ENCODE measurements at regions not wholly inside any gene's neighbourhood (a gene's known extent, or its start where the extent isn't known, plus 50 kb on each side); places are given as distances from the start of the nearest gene placed in this dataset.

DNA sequence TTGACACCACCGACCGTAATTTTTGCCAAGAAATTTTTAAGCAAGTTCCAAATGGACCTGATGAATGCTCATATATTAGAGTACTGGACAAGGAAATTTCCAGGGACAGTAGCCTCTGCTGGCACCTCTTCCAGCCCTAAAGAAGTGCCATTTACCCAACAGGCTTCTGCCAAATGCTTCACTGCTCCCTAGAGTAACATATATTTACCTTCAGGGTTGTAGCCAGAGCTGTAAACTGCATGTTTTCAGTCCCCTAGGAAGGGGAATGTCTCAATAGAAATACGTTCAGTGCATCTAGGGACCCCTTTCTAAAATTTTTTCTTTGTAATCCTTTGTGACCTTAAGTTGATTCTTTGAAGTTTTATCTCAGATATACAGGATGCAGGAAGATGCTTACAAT is 143.1 kb upstream of the SMAD1 start:
- no TSS peak for BruUV-seq (replicated peaks)
- no peak for DNase-seq (ENCODE audit: unreplicated experiment)
- CTCF ChIA-PET: interaction anchor here (1.2 kb wide), 1 partner anchor 9 kb away, joined by 3 read pairs; no protein-coding TSS in a partner anchor

DNA sequence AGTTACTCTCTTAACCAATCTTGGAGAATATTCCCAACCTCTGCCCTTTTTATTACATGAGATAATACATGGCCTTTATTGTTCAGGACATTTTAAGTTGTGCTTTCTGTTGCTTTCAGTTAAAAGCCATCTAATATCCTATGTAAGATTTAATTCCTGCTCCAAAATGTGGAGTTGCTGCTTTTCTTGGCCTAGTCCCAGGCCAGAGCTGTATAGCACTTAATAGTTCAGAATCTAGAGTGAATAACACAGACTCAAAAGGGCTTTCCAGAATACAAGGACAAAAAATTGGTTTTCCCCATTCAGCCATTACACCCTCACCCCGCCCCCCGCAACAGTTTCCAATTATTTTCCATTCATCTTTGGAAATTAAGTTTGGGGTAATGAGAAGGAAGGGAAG is 144.3 kb upstream of the SMAD1 start:
- no peaks in the 10 kb centered on the region for H3K27me3 Mint-ChIP-seq (ENCODE audit: insufficient read depth, unreplicated experiment)
- no peaks in the 10 kb centered on the region for H3K4me1 Mint-ChIP-seq (ENCODE audit: insufficient read depth, unreplicated experiment)
- TF ChIP-seq, protein P1, sequence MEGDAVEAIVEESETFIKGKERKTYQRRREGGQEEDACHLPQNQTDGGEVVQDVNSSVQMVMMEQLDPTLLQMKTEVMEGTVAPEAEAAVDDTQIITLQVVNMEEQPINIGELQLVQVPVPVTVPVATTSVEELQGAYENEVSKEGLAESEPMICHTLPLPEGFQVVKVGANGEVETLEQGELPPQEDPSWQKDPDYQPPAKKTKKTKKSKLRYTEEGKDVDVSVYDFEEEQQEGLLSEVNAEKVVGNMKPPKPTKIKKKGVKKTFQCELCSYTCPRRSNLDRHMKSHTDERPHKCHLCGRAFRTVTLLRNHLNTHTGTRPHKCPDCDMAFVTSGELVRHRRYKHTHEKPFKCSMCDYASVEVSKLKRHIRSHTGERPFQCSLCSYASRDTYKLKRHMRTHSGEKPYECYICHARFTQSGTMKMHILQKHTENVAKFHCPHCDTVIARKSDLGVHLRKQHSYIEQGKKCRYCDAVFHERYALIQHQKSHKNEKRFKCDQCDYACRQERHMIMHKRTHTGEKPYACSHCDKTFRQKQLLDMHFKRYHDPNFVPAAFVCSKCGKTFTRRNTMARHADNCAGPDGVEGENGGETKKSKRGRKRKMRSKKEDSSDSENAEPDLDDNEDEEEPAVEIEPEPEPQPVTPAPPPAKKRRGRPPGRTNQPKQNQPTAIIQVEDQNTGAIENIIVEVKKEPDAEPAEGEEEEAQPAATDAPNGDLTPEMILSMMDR (IDR thresholded peaks at IDR 0.05; ENCODE audit: unreplicated experiment): no peak
- BruUV-seq (replicated peaks): no TSS peak
- CTCF ChIA-PET: interaction anchor here (1.2 kb wide), 1 partner anchor 8 kb away, joined by 3 read pairs; no protein-coding TSS in a partner anchor
- POLR2A ChIA-PET: no interaction called here
- intact Hi-C loops (cut with micrococcal nuclease): no loop called here
- H3K36me3 Mint-ChIP-seq (ENCODE audit: insufficient read depth, unreplicated experiment): no peaks in the 10 kb centered on the region
- H3K4me3 Mint-ChIP-seq (ENCODE audit: unreplicated experiment): no peak overlapping the region
- DNase-seq (ENCODE audit: unreplicated experiment): no peak
- no peak overlapping the region for H3K27ac Mint-ChIP-seq (ENCODE audit: low read depth, unreplicated experiment)
- no peaks in the 10 kb centered on the region for H3K9me3 Mint-ChIP-seq (ENCODE audit: unreplicated experiment)

More for the DNA sequence above, 143.1 kb upstream of the SMAD1 start:
- Mint-ChIP-seq H3K27me3 (ENCODE audit: insufficient read depth, unreplicated experiment) (no peaks in the 10 kb centered on the region), H3K9me3 (ENCODE audit: unreplicated experiment) (no peaks in the 10 kb centered on the region), H3K36me3 (ENCODE audit: insufficient read depth, unreplicated experiment) (no peaks in the 10 kb centered on the region), H3K4me3 (ENCODE audit: unreplicated experiment) (no peak overlapping the region), H3K27ac (ENCODE audit: low read depth, unreplicated experiment) (no peak overlapping the region), H3K4me1 (ENCODE audit: insufficient read depth, unreplicated experiment) (peaks cover 4% of the 10 kb centered on the region)
- TF ChIP-seq, protein P1 (IDR thresholded peaks at IDR 0.05; ENCODE audit: unreplicated experiment): no peak
- POLR2A ChIA-PET: no interaction called here
- intact Hi-C loops (cut with micrococcal nuclease): no loop called here

DNA sequence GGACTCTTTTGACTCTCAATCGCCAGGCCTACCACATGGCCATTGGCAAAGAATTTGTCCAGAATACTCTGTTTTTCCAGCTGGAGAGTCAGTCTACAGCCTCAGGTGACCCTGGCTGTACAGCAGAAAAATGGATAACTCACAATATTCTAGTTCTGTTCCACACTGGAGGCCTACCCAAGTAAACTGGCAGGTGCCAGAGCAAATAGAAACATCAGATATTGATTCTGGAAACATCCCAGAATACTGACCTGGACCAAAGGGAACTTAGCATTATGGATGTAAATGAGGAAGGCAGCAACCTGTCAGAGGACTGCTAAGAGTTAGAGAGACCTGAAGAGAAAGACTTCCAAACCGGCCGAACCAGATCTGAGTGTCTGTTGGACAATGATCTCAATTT is 147.9 kb upstream of the SMAD1 start:
- intact Hi-C loops (cut with micrococcal nuclease): no loop called here
- no TSS peak for BruUV-seq (replicated peaks)
- no peak for DNase-seq (ENCODE audit: unreplicated experiment)
- no peaks in the 10 kb centered on the region for H3K4me1 Mint-ChIP-seq (ENCODE audit: insufficient read depth, unreplicated experiment)
- no peaks in the 10 kb centered on the region for H3K36me3 Mint-ChIP-seq (ENCODE audit: insufficient read depth, unreplicated experiment)
- no peak overlapping the region for H3K4me3 Mint-ChIP-seq (ENCODE audit: unreplicated experiment)
- ChIA-PET CTCF (no interaction called here), POLR2A (no interaction called here)
- no peaks in the 10 kb centered on the region for H3K27me3 Mint-ChIP-seq (ENCODE audit: insufficient read depth, unreplicated experiment)
- TF ChIP-seq, protein P1 (IDR thresholded peaks at IDR 0.05; ENCODE audit: unreplicated experiment): no peak
- no peak overlapping the region for H3K27ac Mint-ChIP-seq (ENCODE audit: low read depth, unreplicated experiment)
- no peaks in the 10 kb centered on the region for H3K9me3 Mint-ChIP-seq (ENCODE audit: unreplicated experiment)

DNA sequence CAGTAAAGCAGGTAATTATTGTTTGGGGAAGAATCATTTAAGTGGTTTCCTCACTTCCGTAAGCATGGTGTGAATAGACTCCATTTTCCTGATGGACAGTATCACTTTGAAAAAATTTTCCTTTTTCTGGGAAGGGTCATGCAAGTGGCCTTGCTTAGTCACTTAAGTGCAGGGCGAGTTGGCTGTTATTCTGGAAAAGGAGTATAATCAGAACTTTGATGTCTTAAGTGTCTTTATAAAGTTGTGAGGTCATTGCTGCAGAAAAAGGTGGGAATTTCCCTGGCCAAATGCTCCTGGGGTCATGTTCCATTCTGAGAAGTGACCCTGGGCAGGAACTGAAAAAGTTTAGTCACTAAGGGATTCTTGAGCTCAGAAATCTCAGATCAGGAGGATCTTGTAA is 146.1 kb upstream of the OTUD4 start:
- TF ChIP-seq, protein P1 (IDR thresholded peaks at IDR 0.05; ENCODE audit: unreplicated experiment): no peak
- no peak for DNase-seq (ENCODE audit: unreplicated experiment)
- intact Hi-C loops (cut with micrococcal nuclease): no loop called here
- H3K36me3 Mint-ChIP-seq (ENCODE audit: insufficient read depth, unreplicated experiment): no peaks in the 10 kb centered on the region
- H3K4me1 Mint-ChIP-seq (ENCODE audit: insufficient read depth, unreplicated experiment): no peaks in the 10 kb centered on the region
- H3K27me3 Mint-ChIP-seq (ENCODE audit: insufficient read depth, unreplicated experiment): no peaks in the 10 kb centered on the region
- POLR2A ChIA-PET: no interaction called here
- H3K9me3 Mint-ChIP-seq (ENCODE audit: unreplicated experiment): no peaks in the 10 kb centered on the region
- H3K4me3 Mint-ChIP-seq (ENCODE audit: unreplicated experiment): no peak overlapping the region
- no peak overlapping the region for H3K27ac Mint-ChIP-seq (ENCODE audit: low read depth, unreplicated experiment)
- BruUV-seq (replicated peaks): no TSS peak
- CTCF ChIA-PET: interaction anchor here (0.6 kb wide), 1 partner anchor 496 kb away, joined by 3 read pairs; no protein-coding TSS in a partner anchor

Data from MCF 10A (cell line).